Sigmoid colon (tissue), 6 donors: ENCODE measurements at regions not wholly inside any gene's neighbourhood (a gene's known extent, or its start where the extent isn't known, plus 50 kb on each side); places are given as distances from the start of the nearest gene placed in this dataset.

Source experiments
- DNase-seq: peaks from one replicate; pipeline ENCODE4 v3.0.0-alpha.2; 2019
- H3K27ac ChIP-seq, 4 donors: fragments of 200-600 bp; sonication (generic); one replicate each; pipeline ENCODE4 v1.5.1; 2016 to 2019; ENCODE audit warnings: mild to moderate bottlenecking in 1 of 4
- H3K27me3 ChIP-seq, 3 donors: fragments of 200-600 bp; sonication (generic); one replicate each; pipeline ENCODE4 v1.5.1; 2019; ENCODE audit warnings: mild to moderate bottlenecking in 1 of 3
- H3K36me3 ChIP-seq, 4 donors: fragments of 200-600 bp; sonication (generic); one replicate each; pipeline ENCODE4 v1.5.1; 2016 to 2019
- H3K4me1 ChIP-seq, 4 donors: fragments of 200-600 bp; sonication (generic); one replicate each; pipeline ENCODE4 v1.5.1; 2017 to 2019
- H3K4me3 ChIP-seq, 4 donors: fragments of 200-600 bp; sonication (generic); one replicate each; pipeline ENCODE4 v1.5.1; 2017 to 2019; ENCODE audit warnings: mild to moderate bottlenecking in 2 of 4, moderate library complexity in 1 of 4
- H3K9me3 ChIP-seq, 4 donors: fragments of 200-600 bp in 3 of 4; sonication (generic) in 3 of 4; one replicate each; pipeline versions ENCODE4 v1.5.1 to v1.6.1; 2013 to 2019
- CTCF ChIP-seq, 4 experiments: fragments of 450-650 bp in 3 of 4; fragments of 200-600 bp in 1 of 4; IDR thresholded peaks; one replicate each; pipeline ENCODE4 v1.5.1; 2016 to 2019; ENCODE audit warnings: antibody characterized with exemption in 4 of 4, mild to moderate bottlenecking in 3 of 4, moderate library complexity in 2 of 4
- EP300 ChIP-seq, 4 donors: sonication (generic); formaldehyde crosslinking; IDR thresholded peaks; one replicate each; pipeline ENCODE4 v1.6.1; 2017; ENCODE audit warnings: antibody characterized with exemption in 4 of 4
- POLR2A ChIP-seq, 2 donors: fragments of 450-650 bp; IDR thresholded peaks; one replicate each; pipeline ENCODE4 v1.6.1; 2016; ENCODE audit warnings: antibody characterized with exemption in 2 of 2, mild to moderate bottlenecking in 2 of 2, moderate library complexity in 2 of 2
- POLR2AphosphoS5 ChIP-seq, 4 donors: sonication (generic); formaldehyde crosslinking; IDR thresholded peaks; one replicate each; pipeline ENCODE4 v1.6.1; 2017; ENCODE audit warnings: antibody characterized with exemption in 4 of 4
- WGBS, 2 donors: extraction: QIAGEN DNeasy Blood & Tissue Kit; methylation state at CpG; one replicate each; pipeline ENCODE4 v1.1.7; 2013; 5-methylcytosine and 5-hydroxymethylcytosine counted together
- intact Hi-C: fragments of 100-400 bp; cut with DNase I; formaldehyde crosslinking; loops from one replicate; pipeline ENCODE4 v1.15.1; 2023
- donor health status: healthy with polysubstance abuse.
- donor health status: healthy.

- H3K4me3 ChIP-seq, result no peak overlapping the region
- WGBS, 2 donors, result 41 to 47% methylated on average over 2 of the region's 2 CpGs
- TF ChIP-seq CTCF (IDR thresholded peaks at IDR 0.05), result no peak
- no peak for TF ChIP-seq POLR2AphosphoS5 (IDR thresholded peaks at IDR 0.05)
- TF ChIP-seq EP300 (IDR thresholded peaks at IDR 0.05), result no peak
- no peak for TF ChIP-seq POLR2A (IDR thresholded peaks at IDR 0.05)
- intact Hi-C loops, result no loop called here
- no peak overlapping the region for H3K27ac ChIP-seq
- H3K27me3 ChIP-seq, result no peaks in the 10 kb centered on the region
- no peak for DNase-seq
- H3K4me1 ChIP-seq, result no peaks in the 10 kb centered on the region
- H3K36me3 ChIP-seq, result no peaks in the 10 kb centered on the region
- H3K9me3 ChIP-seq, result no peaks in the 10 kb centered on the region
Measured at GRCh38 chr14:86518298-86518697, 988.4 kb downstream of the FLRT2 start.

- Histone ChIP-seq H3K9me3 (no peaks in the 10 kb centered on the region), H3K4me3 (no peak overlapping the region), H3K36me3 (no peaks in the 10 kb centered on the region), H3K27ac (no peak overlapping the region), H3K27me3 (no peaks in the 10 kb centered on the region), H3K4me1 (no peaks in the 10 kb centered on the region)
- 38 to 70% methylated on average over 2 of the region's 2 CpGs for whole genome bisulfite sequencing, 2 donors
- intact Hi-C loops, result no loop called here
- no peak for TF ChIP-seq EP300 (IDR thresholded peaks at IDR 0.05)
- no peak for TF ChIP-seq CTCF (IDR thresholded peaks at IDR 0.05)
- no peak for TF ChIP-seq POLR2AphosphoS5 (IDR thresholded peaks at IDR 0.05)
- no peak for TF ChIP-seq POLR2A (IDR thresholded peaks at IDR 0.05)
- DNase-seq, result no peak
Measured at GRCh38 chr14:86515195-86515594, 985.3 kb downstream of the FLRT2 start.

- Histone ChIP-seq H3K4me3 (no peak overlapping the region), H3K9me3 (no peaks in the 10 kb centered on the region), H3K27ac (no peak overlapping the region), H3K36me3 (no peaks in the 10 kb centered on the region), H3K4me1 (no peaks in the 10 kb centered on the region), H3K27me3 (no peaks in the 10 kb centered on the region)
- TF ChIP-seq POLR2AphosphoS5 (IDR thresholded peaks at IDR 0.05), result no peak
- TF ChIP-seq CTCF (IDR thresholded peaks at IDR 0.05), result no peak
- intact Hi-C loops, result no loop called here
- no peak for DNase-seq
- 19 to 63% methylated on average over 3 of the region's 3 CpGs for WGBS, 2 donors
Measured at GRCh38 chr14:86513564-86513963, 983.6 kb downstream of the FLRT2 start.

DNA sequence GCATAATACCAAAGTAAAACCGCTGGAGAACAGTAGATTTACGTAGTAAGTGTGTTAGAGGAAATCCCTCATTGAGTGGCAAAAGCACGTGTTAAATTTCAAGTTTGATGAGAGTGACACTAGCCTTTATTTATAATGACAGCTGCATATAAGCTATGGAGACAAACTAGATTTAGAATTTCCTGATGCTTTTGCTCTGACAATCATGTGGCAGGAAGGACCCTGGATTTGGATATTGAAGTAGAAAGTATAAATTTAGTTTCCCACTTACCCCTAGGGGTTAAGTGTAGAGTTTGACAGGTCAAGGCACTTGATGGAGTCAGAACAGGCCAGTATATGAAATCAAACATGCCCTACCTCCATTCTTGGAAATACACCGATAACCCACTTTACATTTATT, 983.1 kb downstream of the FLRT2 start:
- no peaks in the 10 kb centered on the region for H3K36me3 ChIP-seq
- 73 to 74% methylated on average over 4 of the region's 4 CpGs for WGBS, 2 donors
- intact Hi-C loops, result no loop called here
- no peaks in the 10 kb centered on the region for H3K4me1 ChIP-seq
- H3K4me3 ChIP-seq, result no peak overlapping the region
- TF ChIP-seq CTCF (IDR thresholded peaks at IDR 0.05), result no peak
- no peak for TF ChIP-seq EP300 (IDR thresholded peaks at IDR 0.05)
- TF ChIP-seq POLR2AphosphoS5 (IDR thresholded peaks at IDR 0.05), result no peak
- TF ChIP-seq POLR2A (IDR thresholded peaks at IDR 0.05), result no peak
- H3K9me3 ChIP-seq, result no peaks in the 10 kb centered on the region
- no peak overlapping the region for H3K27ac ChIP-seq
- no peaks in the 10 kb centered on the region for H3K27me3 ChIP-seq
- DNase-seq, result no peak

- Histone ChIP-seq H3K27ac (no peak overlapping the region), H3K9me3 (no peaks in the 10 kb centered on the region), H3K4me1 (no peaks in the 10 kb centered on the region), H3K27me3 (no peaks in the 10 kb centered on the region), H3K36me3 (no peaks in the 10 kb centered on the region), H3K4me3 (no peak overlapping the region)
- WGBS, 2 donors, result 80 to 91% methylated on average over 5 of the region's 5 CpGs
- no peak for DNase-seq
- TF ChIP-seq POLR2AphosphoS5 (IDR thresholded peaks at IDR 0.05), result no peak
- TF ChIP-seq CTCF (IDR thresholded peaks at IDR 0.05), result no peak
- TF ChIP-seq EP300 (IDR thresholded peaks at IDR 0.05), result no peak
- intact Hi-C loops, result no loop called here
Measured at GRCh38 chr14:86510491-86510890, 980.5 kb downstream of the FLRT2 start.
